ENCODE measurements at regions not wholly inside any gene's neighbourhood (a gene's known extent, or its start where the extent isn't known, plus 50 kb on each side); places are given as distances from the start of the nearest gene placed in this dataset.

DNA sequence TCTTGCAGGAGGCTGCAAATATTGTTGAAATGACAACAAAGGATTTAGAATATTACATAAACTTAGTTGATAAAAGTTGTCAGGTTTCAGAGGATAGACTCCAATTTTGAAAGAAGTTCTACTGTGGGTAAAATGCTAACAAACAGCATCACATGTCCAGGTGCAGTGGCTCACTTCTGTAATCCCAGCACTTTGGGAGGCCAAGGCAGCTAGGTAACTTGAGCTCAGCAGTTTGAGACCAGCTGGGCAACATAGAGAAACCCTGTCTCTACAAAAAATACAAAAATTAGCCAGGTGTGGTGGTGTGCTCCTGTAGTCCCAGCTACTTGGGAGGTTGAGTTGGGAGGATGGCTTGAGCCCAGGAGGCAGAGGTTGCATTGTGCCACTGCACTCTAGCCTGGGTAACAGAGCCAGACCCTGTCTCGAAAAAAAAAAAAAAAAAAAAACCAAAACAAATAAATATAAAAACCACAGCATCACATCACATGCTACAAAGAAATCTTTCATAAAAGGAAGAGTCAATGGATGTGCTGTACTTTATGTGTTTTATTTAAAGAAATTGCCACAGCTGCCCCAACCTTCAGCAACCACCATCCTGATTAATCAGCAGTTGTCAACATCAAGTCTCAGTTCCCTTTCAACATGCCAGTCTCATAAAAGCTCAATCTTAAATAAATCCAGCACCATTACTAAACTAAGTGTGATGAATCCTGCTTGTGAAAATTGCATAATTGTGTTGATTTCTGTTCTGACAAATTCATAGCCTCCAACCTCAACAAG lies 83.2 kb upstream of the MBL2 start:
- TF ChIP-seq, protein P1, sequence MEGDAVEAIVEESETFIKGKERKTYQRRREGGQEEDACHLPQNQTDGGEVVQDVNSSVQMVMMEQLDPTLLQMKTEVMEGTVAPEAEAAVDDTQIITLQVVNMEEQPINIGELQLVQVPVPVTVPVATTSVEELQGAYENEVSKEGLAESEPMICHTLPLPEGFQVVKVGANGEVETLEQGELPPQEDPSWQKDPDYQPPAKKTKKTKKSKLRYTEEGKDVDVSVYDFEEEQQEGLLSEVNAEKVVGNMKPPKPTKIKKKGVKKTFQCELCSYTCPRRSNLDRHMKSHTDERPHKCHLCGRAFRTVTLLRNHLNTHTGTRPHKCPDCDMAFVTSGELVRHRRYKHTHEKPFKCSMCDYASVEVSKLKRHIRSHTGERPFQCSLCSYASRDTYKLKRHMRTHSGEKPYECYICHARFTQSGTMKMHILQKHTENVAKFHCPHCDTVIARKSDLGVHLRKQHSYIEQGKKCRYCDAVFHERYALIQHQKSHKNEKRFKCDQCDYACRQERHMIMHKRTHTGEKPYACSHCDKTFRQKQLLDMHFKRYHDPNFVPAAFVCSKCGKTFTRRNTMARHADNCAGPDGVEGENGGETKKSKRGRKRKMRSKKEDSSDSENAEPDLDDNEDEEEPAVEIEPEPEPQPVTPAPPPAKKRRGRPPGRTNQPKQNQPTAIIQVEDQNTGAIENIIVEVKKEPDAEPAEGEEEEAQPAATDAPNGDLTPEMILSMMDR (IDR thresholded peaks at IDR 0.05; ENCODE audit: low read depth, low read length), result no peak

DNA sequence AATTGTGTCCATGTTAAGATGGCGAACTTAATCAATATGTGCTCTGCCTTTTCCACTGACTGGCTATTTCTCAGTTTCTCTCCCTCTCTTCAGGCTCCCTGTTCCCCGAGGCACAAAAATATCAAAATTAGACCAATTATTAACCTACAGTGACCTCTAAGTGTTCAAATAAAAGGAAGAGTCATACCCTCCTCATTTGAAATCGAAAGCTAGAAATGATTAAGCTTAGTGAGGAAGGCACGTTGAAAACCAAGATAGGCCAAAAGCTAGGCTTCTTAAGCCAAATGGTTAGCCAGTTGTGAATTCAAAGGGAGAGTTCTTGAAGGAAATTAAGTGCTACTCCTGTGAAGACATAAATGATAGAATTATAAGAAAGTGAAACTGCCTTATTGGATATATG lies 81.1 kb upstream of the MBL2 start:
- TF ChIP-seq, protein P1 (IDR thresholded peaks at IDR 0.05; ENCODE audit: low read depth, low read length), result no peak
- H3K4me3 ChIP-seq (ENCODE audit: low read depth, low read length), result no peak overlapping the region

More for the DNA sequence above, 83.2 kb upstream of the MBL2 start:
- no peak overlapping the region for H3K4me3 ChIP-seq (ENCODE audit: low read depth, low read length)

DNA sequence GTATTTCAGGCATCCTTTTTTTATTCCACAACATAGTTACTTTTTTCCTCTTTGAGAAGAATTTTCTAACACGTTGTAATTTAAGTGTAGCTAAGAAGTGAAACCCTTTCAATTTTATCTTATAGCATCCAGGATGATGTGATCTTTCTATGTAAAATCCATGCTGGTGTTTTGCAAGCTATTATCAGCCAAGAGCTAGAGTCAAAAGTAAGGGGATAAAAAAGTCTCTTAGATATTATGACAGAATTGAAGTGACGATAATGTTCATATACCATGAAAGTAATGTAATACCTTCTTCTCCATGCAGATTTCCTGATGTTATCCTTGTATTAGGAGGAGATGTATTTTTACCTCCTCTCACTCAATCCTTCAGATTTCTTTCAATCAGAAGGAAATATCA lies 64.2 kb upstream of the MBL2 start:
- H3K4me3 ChIP-seq (ENCODE audit: low read depth, low read length), result no peak overlapping the region
- TF ChIP-seq, protein P1 (IDR thresholded peaks at IDR 0.05; ENCODE audit: low read depth, low read length), result no peak
